ENCODE measurements at regions not wholly inside any gene's neighbourhood (a gene's known extent, or its start where the extent isn't known, plus 50 kb on each side); places are given as distances from the start of the nearest gene placed in this dataset.

GRCh38 chr3:3519266-3519665 lies 280.0 kb upstream of the LRRN1 start:
- TF ChIP-seq CTCF (conservative IDR thresholded peaks at IDR 0.05) (no peak), EZH2 (IDR thresholded peaks at IDR 0.05; ENCODE audit: low read depth) (no peak)

Data from PC-9 (cell line).